ENCODE measurements at regions not wholly inside any gene's neighbourhood (a gene's known extent, or its start where the extent isn't known, plus 50 kb on each side); places are given as distances from the start of the nearest gene placed in this dataset.

DNA sequence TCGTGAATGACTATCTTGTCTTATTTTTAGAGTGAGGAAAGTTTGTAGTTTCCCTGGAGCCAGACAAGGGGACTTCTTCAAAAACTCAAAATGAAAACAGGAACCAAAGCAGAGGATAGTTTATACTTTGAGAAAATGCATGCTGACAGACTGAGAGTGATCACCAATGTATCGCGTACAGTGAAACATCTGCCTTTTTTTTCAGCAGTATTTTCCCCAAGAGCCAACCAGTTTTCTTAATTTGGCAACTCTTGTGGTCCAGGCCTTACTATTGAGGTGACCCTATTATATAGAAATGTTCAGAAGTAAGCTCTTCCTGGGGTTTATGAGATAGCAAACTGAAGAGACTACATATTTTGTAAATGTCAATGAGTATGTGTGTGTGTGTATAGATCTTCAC is 153.7 kb upstream of the VRK2 start:
- Mint-ChIP-seq H3K27ac (ENCODE audit: unreplicated experiment) (no peak overlapping the region), H3K9me3 (ENCODE audit: unreplicated experiment) (no peaks in the 10 kb centered on the region), H3K36me3 (ENCODE audit: low read depth, unreplicated experiment) (no peaks in the 10 kb centered on the region), H3K27me3 (ENCODE audit: unreplicated experiment) (peaks cover 1% of the 10 kb centered on the region), H3K4me1 (ENCODE audit: unreplicated experiment) (no peaks in the 10 kb centered on the region), H3K4me3 (ENCODE audit: unreplicated experiment) (no peak overlapping the region)
- no peak for TF ChIP-seq CTCF (IDR thresholded peaks at IDR 0.05; ENCODE audit: unreplicated experiment)
- no peak for DNase-seq (ENCODE audit: low spot score)

GRCh38 chr2:57893347-57893746 is 153.3 kb upstream of the VRK2 start:
- H3K4me3 Mint-ChIP-seq (ENCODE audit: unreplicated experiment) = no peak overlapping the region
- no peak for TF ChIP-seq CTCF (IDR thresholded peaks at IDR 0.05; ENCODE audit: unreplicated experiment)
- H3K27me3 Mint-ChIP-seq (ENCODE audit: unreplicated experiment) = no peaks in the 10 kb centered on the region
- H3K36me3 Mint-ChIP-seq (ENCODE audit: low read depth, unreplicated experiment) = no peaks in the 10 kb centered on the region
- DNase-seq (ENCODE audit: low spot score) = no peak
- no peaks in the 10 kb centered on the region for H3K4me1 Mint-ChIP-seq (ENCODE audit: unreplicated experiment)
- no peaks in the 10 kb centered on the region for H3K9me3 Mint-ChIP-seq (ENCODE audit: unreplicated experiment)
- H3K27ac Mint-ChIP-seq (ENCODE audit: unreplicated experiment) = no peak overlapping the region

DNA sequence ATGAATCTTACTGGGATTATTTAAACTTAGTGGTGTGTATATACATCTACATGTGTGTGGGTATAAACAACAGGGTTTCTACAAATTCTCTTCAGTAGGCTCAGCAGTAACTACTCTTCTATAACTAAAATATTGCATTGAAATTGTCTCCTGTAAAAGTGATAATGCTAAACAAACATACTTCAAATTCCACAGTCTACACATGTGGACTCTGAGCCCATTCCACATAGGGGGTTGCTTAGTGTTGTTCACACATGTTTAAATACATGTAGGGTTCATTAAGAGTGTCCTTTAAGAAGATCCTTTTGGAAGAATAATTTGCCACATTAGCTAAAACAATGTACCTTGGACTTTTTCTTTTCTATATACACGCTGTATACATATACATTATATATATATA is 152.8 kb upstream of the VRK2 start:
- Mint-ChIP-seq H3K4me1 (ENCODE audit: unreplicated experiment) (no peaks in the 10 kb centered on the region), H3K27me3 (ENCODE audit: unreplicated experiment) (no peaks in the 10 kb centered on the region), H3K9me3 (ENCODE audit: unreplicated experiment) (no peaks in the 10 kb centered on the region), H3K4me3 (ENCODE audit: unreplicated experiment) (no peak overlapping the region), H3K27ac (ENCODE audit: unreplicated experiment) (no peak overlapping the region), H3K36me3 (ENCODE audit: low read depth, unreplicated experiment) (no peaks in the 10 kb centered on the region)
- TF ChIP-seq CTCF (IDR thresholded peaks at IDR 0.05; ENCODE audit: unreplicated experiment) = no peak
- DNase-seq (ENCODE audit: low spot score) = no peak

GRCh38 chr2:57894381-57894780 is 152.2 kb upstream of the VRK2 start:
- Mint-ChIP-seq H3K27ac (ENCODE audit: unreplicated experiment) (no peak overlapping the region), H3K4me1 (ENCODE audit: unreplicated experiment) (no peaks in the 10 kb centered on the region), H3K9me3 (ENCODE audit: unreplicated experiment) (no peaks in the 10 kb centered on the region), H3K4me3 (ENCODE audit: unreplicated experiment) (no peak overlapping the region), H3K36me3 (ENCODE audit: low read depth, unreplicated experiment) (no peaks in the 10 kb centered on the region), H3K27me3 (ENCODE audit: unreplicated experiment) (no peaks in the 10 kb centered on the region)
- no peak for DNase-seq (ENCODE audit: low spot score)
- no peak for TF ChIP-seq CTCF (IDR thresholded peaks at IDR 0.05; ENCODE audit: unreplicated experiment)

- no peaks in the 10 kb centered on the region for H3K9me3 Mint-ChIP-seq (ENCODE audit: unreplicated experiment)
- no peaks in the 10 kb centered on the region for H3K27me3 Mint-ChIP-seq (ENCODE audit: unreplicated experiment)
- no peak for DNase-seq (ENCODE audit: low spot score)
- H3K4me1 Mint-ChIP-seq (ENCODE audit: unreplicated experiment) = no peaks in the 10 kb centered on the region
- H3K27ac Mint-ChIP-seq (ENCODE audit: unreplicated experiment) = no peak overlapping the region
- no peak overlapping the region for H3K4me3 Mint-ChIP-seq (ENCODE audit: unreplicated experiment)
- TF ChIP-seq CTCF (IDR thresholded peaks at IDR 0.05; ENCODE audit: unreplicated experiment) = no peak
- no peaks in the 10 kb centered on the region for H3K36me3 Mint-ChIP-seq (ENCODE audit: low read depth, unreplicated experiment)
Observed at GRCh38 chr2:57897920-57898319, 148.7 kb upstream of the VRK2 start.
